Caco-2 (cell line): ENCODE measurements at regions not wholly inside any gene's neighbourhood (a gene's known extent, or its start where the extent isn't known, plus 50 kb on each side); places are given as distances from the start of the nearest gene placed in this dataset.

ENCODE experiments used
- BruUV-seq: library from RNA; stranded (reverse); fragments of 400-500 nt; replicated peaks from 2 replicates; lab custom pipeline; 2021; lab: Mats Ljungman, UMichigan
- CTCF ChIA-PET: fragments of 300-600 bp; sonication (Branson Sonifier 250); formaldehyde crosslinking; loops from one replicate; lab custom pipeline; 2022; ENCODE audit warnings: antibody characterized with exemption; lab: Charles Lee
- POLR2A ChIA-PET: fragments of 300-600 bp; sonication (Branson Sonifier 250); formaldehyde crosslinking; loops from one replicate; lab custom pipeline; 2022; ENCODE audit warnings: antibody characterized with exemption; lab: Charles Lee
- DNase-seq, 2 experiments: peaks; one replicate each; pipeline versions ENCODE4 v3.0.0 to v3.0.0-alpha.2; 2020 to 2022
- H3K27me3 ChIP-seq: replicated peaks from 2 replicates; pipeline ENCODE4 v1.6.0; 2011; ENCODE audit warnings: low read length; ENCODE audit not compliant: control insufficient read depth, insufficient read depth
- H3K36me3 ChIP-seq: 2 replicates; pipeline ENCODE4 v1.5.1; 2011; ENCODE audit warnings: low read length; ENCODE audit not compliant: control insufficient read depth, insufficient read depth
- H3K4me1 ChIP-seq: fragments of 250-450 bp; sonication (Bioruptor Pico); 2 replicates; pipeline ENCODE4 v1.5.1; 2020; ENCODE audit warnings: mild to moderate bottlenecking
- H3K4me3 ChIP-seq: 2 replicates; pipeline ENCODE4 v1.5.1; 2011; ENCODE audit warnings: low read depth, mild to moderate bottlenecking, control low read depth, low read length
- H3K9me3 ChIP-seq: fragments of 250-450 bp; sonication (Bioruptor Pico); 2 replicates; pipeline ENCODE4 v1.5.1; 2020; ENCODE audit warnings: mild to moderate bottlenecking, moderate library complexity
- H3K27ac Mint-ChIP-seq: one replicate; pipeline ENCODE4 v1.8.0; 2022; ENCODE audit warnings: mixed read lengths; ENCODE audit not compliant: unreplicated experiment
- H3K27me3 Mint-ChIP-seq: one replicate; pipeline ENCODE4 v1.8.0; 2022; ENCODE audit warnings: mixed read lengths; ENCODE audit not compliant: insufficient read depth, unreplicated experiment
- H3K36me3 Mint-ChIP-seq: one replicate; pipeline ENCODE4 v1.8.0; 2022; ENCODE audit warnings: mild to moderate bottlenecking, mixed read lengths; ENCODE audit not compliant: insufficient read depth, unreplicated experiment
- H3K4me1 Mint-ChIP-seq: one replicate; pipeline ENCODE4 v1.8.0; 2022; ENCODE audit warnings: low read depth, mixed read lengths; ENCODE audit not compliant: unreplicated experiment
- H3K4me3 Mint-ChIP-seq: one replicate; pipeline ENCODE4 v1.8.0; 2022; ENCODE audit warnings: mild to moderate bottlenecking, moderate library complexity, mixed read lengths; ENCODE audit not compliant: unreplicated experiment
- H3K9me3 Mint-ChIP-seq: one replicate; pipeline ENCODE4 v1.8.0; 2022; ENCODE audit warnings: mixed read lengths; ENCODE audit not compliant: unreplicated experiment
- intact Hi-C: fragments of 100-400 bp; cut with micrococcal nuclease; formaldehyde crosslinking; loops from one replicate; pipeline ENCODE4 v1.10.0; 2022; ENCODE audit not compliant: unreplicated experiment
- TF ChIP-seq, protein P1 (sequence below), 2 experiments: fragments of 200-600 bp in 1 of 2; IDR thresholded peaks; 1 replicate in 1 of 2; 2 replicates in 1 of 2; pipeline versions ENCODE4 v1.5.1 to v1.8.0; 2011 to 2022; ENCODE audit warnings: antibody characterized with exemption in 1 of 2, control low read depth in 1 of 2, inconsistent platforms in 1 of 2, low read depth in 1 of 2, low read length in 1 of 2, mild to moderate bottlenecking in 1 of 2, moderate library complexity in 1 of 2; ENCODE audit not compliant: insufficient read depth in 1 of 2, severe bottlenecking in 1 of 2, unreplicated experiment in 1 of 2

DNA sequence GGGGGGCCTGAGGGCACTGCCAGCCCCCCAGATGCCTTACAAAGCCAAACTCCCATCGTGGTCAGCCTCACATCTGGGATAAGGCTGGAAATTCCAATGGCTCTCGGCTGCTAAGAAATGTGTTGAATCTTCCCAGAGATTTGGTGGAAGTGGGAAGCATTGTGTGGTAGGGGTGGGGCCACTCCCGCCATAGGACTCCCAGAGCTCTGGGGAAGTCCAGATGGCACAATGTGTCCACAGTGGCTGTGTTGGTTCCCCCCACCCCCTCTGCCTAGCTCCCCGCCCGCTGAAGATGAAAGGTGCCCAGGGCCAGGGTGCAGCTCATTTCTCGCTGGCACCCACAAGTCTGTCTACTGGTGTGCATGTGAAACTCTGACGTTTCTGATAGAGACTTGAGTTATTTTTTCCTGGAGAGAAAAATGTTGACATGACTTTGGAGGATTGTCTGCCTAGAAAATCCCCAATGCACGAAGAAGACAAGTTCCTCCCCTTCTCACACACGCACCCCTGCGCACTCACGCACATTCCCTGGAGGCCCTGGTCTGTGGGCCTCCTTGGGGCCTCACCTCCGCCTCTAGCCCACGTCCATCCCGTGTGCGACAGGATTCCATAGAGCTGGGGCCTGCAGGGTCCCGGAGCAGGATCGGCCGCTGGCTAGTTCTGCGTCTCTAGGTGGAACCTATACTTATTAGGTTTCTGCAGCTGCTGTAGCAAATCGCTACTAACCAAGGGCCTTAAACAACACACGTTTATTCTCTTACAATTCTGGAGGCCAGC lies 199.1 kb downstream of the ZFP36L2 start:
- H3K4me1 Mint-ChIP-seq: peaks cover 34% of the 10 kb centered on the region
- intact Hi-C loops: no loop called here

DNA sequence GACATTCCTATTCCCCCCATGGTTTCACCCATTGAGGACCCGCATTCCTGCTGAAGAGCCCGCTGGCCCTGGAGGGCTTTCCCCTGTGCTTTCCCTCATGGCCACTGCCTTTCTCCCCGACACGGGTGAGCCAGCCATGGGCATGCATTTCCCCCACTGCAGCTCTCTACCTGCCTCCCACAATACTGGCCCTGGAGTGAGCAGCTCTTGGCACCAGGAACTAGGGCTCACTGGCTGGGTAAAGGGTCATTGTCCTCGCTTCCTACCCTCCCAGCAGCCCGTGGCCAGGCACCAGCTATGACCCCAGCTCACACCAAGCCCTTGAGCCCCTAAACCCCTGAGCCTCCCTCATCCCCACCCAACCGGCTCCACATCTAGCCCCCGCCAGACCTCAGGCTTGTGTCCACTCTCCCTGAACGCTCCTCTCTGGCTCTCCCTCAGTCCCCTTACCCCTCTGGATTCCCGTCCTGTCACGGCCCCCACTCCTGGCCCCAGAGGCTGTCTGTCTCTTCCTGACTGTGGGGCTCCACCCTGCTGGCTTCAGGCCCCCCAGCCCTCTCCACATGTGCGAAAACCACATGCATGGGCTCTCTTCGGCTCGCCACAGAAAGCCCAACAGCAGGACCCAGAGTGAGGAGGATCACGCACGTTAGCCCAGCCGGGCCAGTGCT lies 199.8 kb downstream of the ZFP36L2 start:
- peaks cover 16% of the 10 kb centered on the region for H3K36me3 Mint-ChIP-seq
- Histone ChIP-seq H3K4me1 (peaks cover 38% of the 10 kb centered on the region), H3K36me3 (no peaks in the 10 kb centered on the region), H3K4me3 (no peak overlapping the region), H3K27me3 (no peaks in the 10 kb centered on the region), H3K9me3 (no peaks in the 10 kb centered on the region)
- peak overlapping the region; percentile 31 for H3K27ac Mint-ChIP-seq
- no TSS peak for BruUV-seq
- intact Hi-C loops: no loop called here
- H3K4me3 Mint-ChIP-seq: no peak overlapping the region
- H3K9me3 Mint-ChIP-seq: peaks cover 19% of the 10 kb centered on the region
- H3K4me1 Mint-ChIP-seq: peaks cover 34% of the 10 kb centered on the region
- CTCF ChIA-PET: no interaction called here
- POLR2A ChIA-PET: no interaction called here
- no peaks in the 10 kb centered on the region for H3K27me3 Mint-ChIP-seq
- TF ChIP-seq, protein P1, sequence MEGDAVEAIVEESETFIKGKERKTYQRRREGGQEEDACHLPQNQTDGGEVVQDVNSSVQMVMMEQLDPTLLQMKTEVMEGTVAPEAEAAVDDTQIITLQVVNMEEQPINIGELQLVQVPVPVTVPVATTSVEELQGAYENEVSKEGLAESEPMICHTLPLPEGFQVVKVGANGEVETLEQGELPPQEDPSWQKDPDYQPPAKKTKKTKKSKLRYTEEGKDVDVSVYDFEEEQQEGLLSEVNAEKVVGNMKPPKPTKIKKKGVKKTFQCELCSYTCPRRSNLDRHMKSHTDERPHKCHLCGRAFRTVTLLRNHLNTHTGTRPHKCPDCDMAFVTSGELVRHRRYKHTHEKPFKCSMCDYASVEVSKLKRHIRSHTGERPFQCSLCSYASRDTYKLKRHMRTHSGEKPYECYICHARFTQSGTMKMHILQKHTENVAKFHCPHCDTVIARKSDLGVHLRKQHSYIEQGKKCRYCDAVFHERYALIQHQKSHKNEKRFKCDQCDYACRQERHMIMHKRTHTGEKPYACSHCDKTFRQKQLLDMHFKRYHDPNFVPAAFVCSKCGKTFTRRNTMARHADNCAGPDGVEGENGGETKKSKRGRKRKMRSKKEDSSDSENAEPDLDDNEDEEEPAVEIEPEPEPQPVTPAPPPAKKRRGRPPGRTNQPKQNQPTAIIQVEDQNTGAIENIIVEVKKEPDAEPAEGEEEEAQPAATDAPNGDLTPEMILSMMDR (IDR thresholded peaks at IDR 0.05; ENCODE audit: insufficient read depth in 1 of 2, low read depth in 1 of 2, low read length in 1 of 2, severe bottlenecking in 1 of 2, unreplicated experiment in 1 of 2): no peak
- no peak for DNase-seq

More for the DNA sequence above, 199.1 kb downstream of the ZFP36L2 start:
- DNase-seq: no peak
- TF ChIP-seq, protein P1 (IDR thresholded peaks at IDR 0.05; ENCODE audit: insufficient read depth in 1 of 2, low read depth in 1 of 2, low read length in 1 of 2, severe bottlenecking in 1 of 2, unreplicated experiment in 1 of 2): no peak
- no peak overlapping the region for H3K4me3 ChIP-seq
- POLR2A ChIA-PET: no interaction called here
- peak overlapping the region; percentile 31 for H3K27ac Mint-ChIP-seq
- no peaks in the 10 kb centered on the region for H3K27me3 ChIP-seq
- no peak overlapping the region for H3K4me3 Mint-ChIP-seq
- peaks cover 10% of the 10 kb centered on the region for H3K36me3 Mint-ChIP-seq
- H3K9me3 ChIP-seq: no peaks in the 10 kb centered on the region
- BruUV-seq: no TSS peak
- no peaks in the 10 kb centered on the region for H3K36me3 ChIP-seq
- H3K4me1 ChIP-seq: peaks cover 37% of the 10 kb centered on the region
- peaks cover 14% of the 10 kb centered on the region for H3K9me3 Mint-ChIP-seq
- H3K27me3 Mint-ChIP-seq: no peaks in the 10 kb centered on the region
- CTCF ChIA-PET: interaction anchor here (0.6 kb wide), 1 partner anchor 22 kb away, joined by 4 read pairs; no protein-coding TSS in a partner anchor

DNA sequence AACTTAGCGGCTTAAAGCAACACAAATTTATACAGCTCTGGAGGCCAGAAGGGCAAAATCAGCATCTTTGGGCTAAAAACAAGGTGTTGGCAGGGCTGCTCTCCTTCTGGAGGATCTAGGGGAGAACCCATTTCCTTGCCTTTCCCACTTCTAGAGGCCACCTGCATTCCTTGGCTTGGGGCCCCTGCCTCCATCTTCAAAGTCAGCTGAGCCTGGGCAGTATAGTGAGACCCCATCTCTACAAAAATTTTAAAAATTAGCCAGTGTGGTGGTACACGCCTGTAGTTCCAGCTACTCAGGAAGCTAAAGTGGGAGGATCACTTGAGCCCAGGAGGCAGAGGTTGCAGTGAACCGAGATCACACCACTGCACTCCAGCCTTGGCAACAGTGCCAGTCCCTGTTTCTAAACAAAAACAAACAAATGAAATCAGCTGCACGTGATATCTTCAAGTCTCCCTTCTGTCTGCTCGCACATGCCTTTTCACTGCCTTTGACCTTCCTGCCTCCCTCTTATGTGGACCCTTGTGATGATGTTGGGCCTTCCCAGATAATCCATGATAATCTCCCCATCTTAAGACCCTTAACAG lies 200.6 kb downstream of the ZFP36L2 start:
- POLR2A ChIA-PET: no interaction called here
- BruUV-seq: no TSS peak
- Histone ChIP-seq H3K27me3 (no peaks in the 10 kb centered on the region), H3K4me1 (peaks cover 38% of the 10 kb centered on the region), H3K4me3 (no peak overlapping the region), H3K9me3 (no peaks in the 10 kb centered on the region), H3K36me3 (0 out of 2 replicates have a peak, but pooled peaks cover 1% of the 10 kb centered on the region)
- CTCF ChIA-PET: interaction anchor here (0.5 to 0.6 kb wide), 2 partner anchors 471 to 503 kb away, joined by 4 to 7 read pairs; no protein-coding TSS in a partner anchor
- Mint-ChIP-seq H3K27me3 (no peaks in the 10 kb centered on the region), H3K27ac (peak overlapping the region; percentile 31), H3K9me3 (peaks cover 19% of the 10 kb centered on the region), H3K4me3 (no peak overlapping the region), H3K4me1 (peaks cover 34% of the 10 kb centered on the region), H3K36me3 (peaks cover 16% of the 10 kb centered on the region)
- TF ChIP-seq, protein P1 (IDR thresholded peaks at IDR 0.05; ENCODE audit: insufficient read depth in 1 of 2, low read depth in 1 of 2, low read length in 1 of 2, severe bottlenecking in 1 of 2, unreplicated experiment in 1 of 2): no peak
- DNase-seq: no peak
- intact Hi-C loops: loop anchor here (2.0 kb wide), 1 partner anchor 15 kb away; no protein-coding TSS in a partner anchor
